ENCODE measurements at regions not wholly inside any gene's neighbourhood (a gene's known extent, or its start where the extent isn't known, plus 50 kb on each side); places are given as distances from the start of the nearest gene placed in this dataset.

GRCh38 chr5:142482207-142482606, 157.4 kb upstream of the SPRY4 start:
- H3K36me3 Mint-ChIP-seq (ENCODE audit: insufficient read depth), result peaks cover 2% of the 10 kb centered on the region
- H3K27me3 Mint-ChIP-seq, result peaks cover 48% of the 10 kb centered on the region
- ATAC-seq (replicated peaks; ENCODE audit: extremely low read depth, poor library complexity, severe bottlenecking) (no peak), DNase-seq (ENCODE audit: low spot score in 2 of 2) (no peak)
- H3K4me1 Mint-ChIP-seq, result no peaks in the 10 kb centered on the region
- H3K4me3 Mint-ChIP-seq, result no peak overlapping the region
- H3K9me3 Mint-ChIP-seq, result peaks cover 16% of the 10 kb centered on the region
- no peak overlapping the region for H3K27ac Mint-ChIP-seq (ENCODE audit: low read depth)

DNA sequence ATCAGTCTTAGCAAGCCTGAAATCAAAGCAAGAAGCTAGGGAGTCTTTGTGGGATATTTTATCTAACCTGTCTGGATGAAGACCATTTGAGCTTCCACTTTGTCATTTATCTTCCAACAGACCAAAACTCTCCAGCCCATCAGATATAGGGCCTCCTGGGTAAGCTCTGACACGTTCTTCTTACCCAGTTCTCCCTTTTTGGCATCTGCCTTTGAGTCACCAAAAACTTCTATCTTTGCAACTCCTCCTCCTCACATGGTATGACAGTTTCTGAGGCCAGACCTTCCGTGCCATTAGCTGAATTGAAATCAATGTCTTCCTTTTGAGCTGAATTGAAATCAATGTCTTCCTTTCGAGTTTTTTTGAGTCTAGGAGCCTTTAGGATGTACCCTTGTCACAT, 156.6 kb upstream of the SPRY4 start:
- DNase-seq (ENCODE audit: low spot score in 2 of 2) (no peak), ATAC-seq (replicated peaks; ENCODE audit: extremely low read depth, poor library complexity, severe bottlenecking) (no peak)
- peaks cover 16% of the 10 kb centered on the region for H3K9me3 Mint-ChIP-seq
- no peak overlapping the region for H3K27ac Mint-ChIP-seq (ENCODE audit: low read depth)
- no peaks in the 10 kb centered on the region for H3K4me1 Mint-ChIP-seq
- peaks cover 48% of the 10 kb centered on the region for H3K27me3 Mint-ChIP-seq
- H3K4me3 Mint-ChIP-seq, result no peak overlapping the region
- peaks cover 2% of the 10 kb centered on the region for H3K36me3 Mint-ChIP-seq (ENCODE audit: insufficient read depth)

GRCh38 chr5:142479854-142480519, 155.2 kb upstream of the SPRY4 start:
- ATAC-seq (replicated peaks; ENCODE audit: extremely low read depth, poor library complexity, severe bottlenecking), result no peak
- H3K4me3 Mint-ChIP-seq, result no peak overlapping the region

GRCh38 chr5:142479150-142479549, 154.3 kb upstream of the SPRY4 start:
- peaks cover 2% of the 10 kb centered on the region for H3K36me3 Mint-ChIP-seq (ENCODE audit: insufficient read depth)
- DNase-seq (ENCODE audit: low spot score in 2 of 2) (no peak), ATAC-seq (replicated peaks; ENCODE audit: extremely low read depth, poor library complexity, severe bottlenecking) (no peak)
- no peak overlapping the region for H3K4me3 Mint-ChIP-seq
- H3K27me3 Mint-ChIP-seq, result peaks cover 31% of the 10 kb centered on the region
- H3K4me1 Mint-ChIP-seq, result no peaks in the 10 kb centered on the region
- peaks cover 9% of the 10 kb centered on the region for H3K9me3 Mint-ChIP-seq
- H3K27ac Mint-ChIP-seq (ENCODE audit: low read depth), result no peak overlapping the region

More at GRCh38 chr5:142479854-142480519, 155.2 kb upstream of the SPRY4 start:
- Mint-ChIP-seq H3K9me3 (peaks cover 9% of the 10 kb centered on the region), H3K4me1 (no peaks in the 10 kb centered on the region), H3K36me3 (ENCODE audit: insufficient read depth) (peaks cover 2% of the 10 kb centered on the region), H3K27ac (ENCODE audit: low read depth) (no peak overlapping the region), H3K27me3 (peaks cover 35% of the 10 kb centered on the region)
- no peak for DNase-seq (ENCODE audit: low spot score in 2 of 2)

DNA sequence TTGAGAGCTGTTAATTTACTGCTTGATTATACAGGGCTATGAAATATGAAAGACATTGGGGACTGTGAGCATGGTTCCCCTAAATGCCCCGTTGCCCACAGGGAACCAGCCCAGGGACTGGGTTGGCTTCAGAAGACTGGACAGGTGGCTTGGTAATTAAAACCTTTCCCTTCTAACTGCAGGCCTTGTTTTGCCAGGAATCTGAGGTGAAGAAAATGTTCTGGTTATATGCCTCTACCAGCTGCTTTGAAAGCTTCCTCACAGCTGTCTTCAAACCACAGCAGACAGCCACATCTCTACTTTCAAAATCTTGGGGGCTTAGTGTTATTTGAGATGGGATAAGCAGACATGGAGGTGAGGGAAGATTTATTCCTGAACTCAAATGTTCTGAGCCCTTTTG, 153.3 kb upstream of the SPRY4 start:
- no peak for DNase-seq (ENCODE audit: low spot score in 2 of 2)
- Mint-ChIP-seq H3K4me3 (no peak overlapping the region), H3K36me3 (ENCODE audit: insufficient read depth) (peaks cover 2% of the 10 kb centered on the region), H3K27me3 (peaks cover 31% of the 10 kb centered on the region), H3K27ac (ENCODE audit: low read depth) (no peak overlapping the region), H3K9me3 (peaks cover 9% of the 10 kb centered on the region), H3K4me1 (no peaks in the 10 kb centered on the region)
- ATAC-seq (replicated peaks; ENCODE audit: extremely low read depth, poor library complexity, severe bottlenecking), result no peak

DNA sequence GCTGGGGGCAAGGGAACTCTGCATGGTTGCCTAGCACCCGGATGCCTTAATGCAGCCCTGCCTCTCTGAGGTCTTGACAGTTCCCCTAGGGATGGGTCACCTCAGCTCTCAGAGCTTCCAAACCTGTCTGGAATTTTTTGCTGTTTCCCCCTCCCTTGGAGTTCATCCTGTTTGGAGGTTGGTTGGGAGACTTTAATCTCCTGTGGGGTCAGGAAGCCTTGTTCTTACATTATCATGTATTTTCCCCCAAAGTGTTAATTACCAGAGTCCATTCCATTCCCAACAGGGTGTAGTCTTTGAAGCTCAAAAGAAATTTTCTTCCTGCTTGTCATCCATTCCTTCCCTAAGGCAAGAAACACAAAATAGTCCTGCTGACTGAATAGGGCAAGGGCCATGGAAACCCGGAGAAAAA, 150.3 kb upstream of the SPRY4 start:
- Mint-ChIP-seq H3K9me3 (peaks cover 9% of the 10 kb centered on the region), H3K4me1 (no peaks in the 10 kb centered on the region), H3K27me3 (peaks cover 27% of the 10 kb centered on the region), H3K36me3 (ENCODE audit: insufficient read depth) (peaks cover 2% of the 10 kb centered on the region), H3K4me3 (no peak overlapping the region), H3K27ac (ENCODE audit: low read depth) (no peak overlapping the region)
- DNase-seq (ENCODE audit: low spot score in 2 of 2) (no peak), ATAC-seq (replicated peaks; ENCODE audit: extremely low read depth, poor library complexity, severe bottlenecking) (no peak)

GRCh38 chr5:142474431-142475094, 149.7 kb upstream of the SPRY4 start:
- Mint-ChIP-seq H3K36me3 (ENCODE audit: insufficient read depth) (peaks cover 2% of the 10 kb centered on the region), H3K4me1 (no peaks in the 10 kb centered on the region), H3K27me3 (peaks cover 21% of the 10 kb centered on the region), H3K9me3 (peaks cover 9% of the 10 kb centered on the region), H3K27ac (ENCODE audit: low read depth) (no peak overlapping the region), H3K4me3 (no peak overlapping the region)
- DNase-seq (ENCODE audit: low spot score in 2 of 2) (no peak), ATAC-seq (replicated peaks; ENCODE audit: extremely low read depth, poor library complexity, severe bottlenecking) (no peak)

GRCh38 chr5:142473038-142473437, 148.2 kb upstream of the SPRY4 start:
- Mint-ChIP-seq H3K27ac (ENCODE audit: low read depth) (no peak overlapping the region), H3K9me3 (no peaks in the 10 kb centered on the region), H3K27me3 (peaks cover 6% of the 10 kb centered on the region), H3K4me1 (no peaks in the 10 kb centered on the region), H3K36me3 (ENCODE audit: insufficient read depth) (peaks cover 3% of the 10 kb centered on the region), H3K4me3 (no peak overlapping the region)
- ATAC-seq (replicated peaks; ENCODE audit: extremely low read depth, poor library complexity, severe bottlenecking) (no peak), DNase-seq (ENCODE audit: low spot score in 2 of 2) (no peak)

DNA sequence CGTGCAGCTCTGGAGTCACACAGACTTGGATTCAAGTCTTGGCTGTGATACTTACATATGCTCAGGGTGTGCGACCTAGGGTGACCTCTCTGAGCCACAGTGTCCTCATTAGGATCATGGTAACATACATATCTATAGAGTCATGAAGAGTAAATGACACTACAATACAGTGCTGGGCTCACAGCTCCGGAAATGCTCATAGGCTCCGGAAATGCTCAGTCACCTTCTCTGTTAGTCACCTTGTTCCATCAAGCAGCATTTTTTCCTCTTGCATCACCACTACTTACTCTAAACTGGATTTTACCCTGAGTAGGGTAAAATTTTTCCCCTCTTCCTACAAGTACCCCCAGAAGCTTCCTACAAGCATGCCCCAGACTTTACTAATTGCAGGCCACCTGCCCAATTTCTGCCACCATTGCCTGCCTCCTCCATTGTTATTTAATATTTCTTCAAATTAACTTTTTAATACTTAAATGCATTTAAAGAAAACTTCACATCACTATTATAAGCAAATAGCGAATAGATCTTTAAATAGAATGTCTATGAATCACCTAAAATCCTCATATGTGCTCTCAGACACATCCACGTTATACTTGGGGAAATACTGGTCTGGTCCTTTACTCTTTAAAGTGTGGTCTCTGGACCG, 147.6 kb upstream of the SPRY4 start:
- ATAC-seq (replicated peaks; ENCODE audit: extremely low read depth, poor library complexity, severe bottlenecking) (peak; percentile 72), DNase-seq (ENCODE audit: low spot score in 2 of 2) (no peak)
- Mint-ChIP-seq H3K36me3 (ENCODE audit: insufficient read depth) (peaks cover 3% of the 10 kb centered on the region), H3K27ac (ENCODE audit: low read depth) (no peak overlapping the region), H3K4me1 (no peaks in the 10 kb centered on the region), H3K27me3 (peaks cover under 1% of the 10 kb centered on the region), H3K4me3 (no peak overlapping the region), H3K9me3 (no peaks in the 10 kb centered on the region)

GRCh38 chr5:142466195-142466971, 141.6 kb upstream of the SPRY4 start:
- no peaks in the 10 kb centered on the region for H3K4me1 Mint-ChIP-seq
- no peak for ATAC-seq (replicated peaks; ENCODE audit: extremely low read depth, poor library complexity, severe bottlenecking)

GRCh38 chr5:142465476-142465875, 140.7 kb upstream of the SPRY4 start:
- Mint-ChIP-seq H3K9me3 (no peaks in the 10 kb centered on the region), H3K27me3 (peaks cover 28% of the 10 kb centered on the region), H3K4me1 (no peaks in the 10 kb centered on the region), H3K36me3 (ENCODE audit: insufficient read depth) (peaks cover 2% of the 10 kb centered on the region), H3K4me3 (no peak overlapping the region), H3K27ac (ENCODE audit: low read depth) (no peak overlapping the region)
- ATAC-seq (replicated peaks; ENCODE audit: extremely low read depth, poor library complexity, severe bottlenecking) (no peak), DNase-seq (ENCODE audit: low spot score in 2 of 2) (no peak)

More at GRCh38 chr5:142466195-142466971, 141.6 kb upstream of the SPRY4 start:
- Mint-ChIP-seq H3K4me3 (no peak overlapping the region), H3K9me3 (no peaks in the 10 kb centered on the region), H3K27me3 (peaks cover 28% of the 10 kb centered on the region), H3K36me3 (ENCODE audit: insufficient read depth) (peaks cover 2% of the 10 kb centered on the region), H3K27ac (ENCODE audit: low read depth) (no peak overlapping the region)
- DNase-seq (ENCODE audit: low spot score in 2 of 2), result no peak

- Mint-ChIP-seq H3K4me1 (no peaks in the 10 kb centered on the region), H3K4me3 (no peak overlapping the region), H3K27ac (ENCODE audit: low read depth) (no peak overlapping the region), H3K36me3 (ENCODE audit: insufficient read depth) (peaks cover 2% of the 10 kb centered on the region), H3K9me3 (no peaks in the 10 kb centered on the region), H3K27me3 (peaks cover 28% of the 10 kb centered on the region)
- ATAC-seq (replicated peaks; ENCODE audit: extremely low read depth, poor library complexity, severe bottlenecking) (no peak), DNase-seq (ENCODE audit: low spot score in 2 of 2) (no peak)
Measured at GRCh38 chr5:142463904-142464303, 139.1 kb upstream of the SPRY4 start.

Data from central memory CD8-positive, alpha-beta T cell (primary cell).